NCI-H510A (cell line): ENCODE measurements at regions not wholly inside any gene's neighbourhood (a gene's known extent, or its start where the extent isn't known, plus 50 kb on each side); places are given as distances from the start of the nearest gene placed in this dataset.

Source experiments
- DNase-seq: peaks from one replicate; lab custom pipeline; 2025; lab: John Stamatoyannopoulos, UW

GRCh38 chr5:133797167-133797566, 171.3 kb downstream of the C5orf15 start:
- DNase-seq: no peak

- DNase-seq: no peak
Observed at GRCh38 chr5:133796186-133796585, 172.2 kb downstream of the C5orf15 start.

- no peak for DNase-seq
Observed at GRCh38 chr5:133794771-133795415, 173.5 kb downstream of the C5orf15 start.

GRCh38 chr5:133793756-133794465, 174.5 kb downstream of the C5orf15 start:
- no peak for DNase-seq

GRCh38 chr5:133792655-133793054, 175.8 kb downstream of the C5orf15 start:
- DNase-seq: no peak

- no peak for DNase-seq
Observed at GRCh38 chr5:133792024-133792423, 176.4 kb downstream of the C5orf15 start.

- DNase-seq: peak; percentile 61
Observed at GRCh38 chr5:133790898-133791297, 177.5 kb downstream of the C5orf15 start.

- DNase-seq: no peak
Observed at GRCh38 chr5:133789428-133789827, 177.1 kb upstream of the FSTL4 start.

- DNase-seq: no peak
Observed at GRCh38 chr5:133788121-133788520, 175.8 kb upstream of the FSTL4 start.

- no peak for DNase-seq
Observed at GRCh38 chr5:133786420-133786819, 174.1 kb upstream of the FSTL4 start.

- DNase-seq: no peak
Observed at GRCh38 chr5:133785182-133785581, 172.8 kb upstream of the FSTL4 start.

- no peak for DNase-seq
Observed at GRCh38 chr5:133783481-133783880, 171.1 kb upstream of the FSTL4 start.

- no peak for DNase-seq
Observed at GRCh38 chr5:133782736-133783135, 170.4 kb upstream of the FSTL4 start.

- DNase-seq: no peak
Observed at GRCh38 chr5:133781436-133782225, 169.3 kb upstream of the FSTL4 start.

GRCh38 chr5:133780619-133781280, 168.4 kb upstream of the FSTL4 start:
- DNase-seq: no peak

GRCh38 chr5:133779828-133780475, 167.6 kb upstream of the FSTL4 start:
- DNase-seq: no peak

GRCh38 chr5:133778636-133779035, 166.3 kb upstream of the FSTL4 start:
- no peak for DNase-seq

- no peak for DNase-seq
Observed at GRCh38 chr5:133777951-133778350, 165.6 kb upstream of the FSTL4 start.

- no peak for DNase-seq
Observed at GRCh38 chr5:133775584-133776304, 163.4 kb upstream of the FSTL4 start.

- DNase-seq: no peak
Observed at GRCh38 chr5:133773247-133774202, 161.2 kb upstream of the FSTL4 start.
